Stimulated activated naive CD4-positive, alpha-beta T cell treated with Interleukin-2 at 50 U/mL for 16 hours (primary cell): ENCODE measurements at regions not wholly inside any gene's neighbourhood (a gene's known extent, or its start where the extent isn't known, plus 50 kb on each side); places are given as distances from the start of the nearest gene placed in this dataset.
"Not testable (repeated sequence)": the region's sequence is repeated elsewhere in the genome, so short reads cannot be mapped to it uniquely, and the experiment has no call there.

Experiments
- DNase-seq: peaks from one replicate; lab custom pipeline; 2025; lab: John Stamatoyannopoulos, UW

DNA sequence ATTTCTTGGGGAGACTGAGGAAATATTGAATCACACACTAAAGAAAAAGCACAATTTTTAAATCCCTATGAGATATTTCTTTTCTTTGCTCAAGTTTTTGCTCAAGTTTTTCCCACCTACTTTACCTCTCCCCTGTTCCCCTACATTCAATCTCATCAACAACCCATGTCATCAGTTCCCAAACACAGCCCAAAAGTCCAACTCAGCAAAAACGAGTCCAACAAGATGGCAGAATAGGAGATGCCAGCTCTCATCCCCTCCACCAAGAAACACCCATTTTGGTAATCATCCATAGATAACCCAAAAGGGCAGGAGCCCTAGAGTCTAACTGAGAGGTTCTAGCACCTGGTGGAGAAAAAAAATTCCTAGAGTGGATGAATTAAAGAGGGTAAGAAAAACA, 152.5 kb upstream of the GHITM start:
- DNase-seq: no peak

DNA sequence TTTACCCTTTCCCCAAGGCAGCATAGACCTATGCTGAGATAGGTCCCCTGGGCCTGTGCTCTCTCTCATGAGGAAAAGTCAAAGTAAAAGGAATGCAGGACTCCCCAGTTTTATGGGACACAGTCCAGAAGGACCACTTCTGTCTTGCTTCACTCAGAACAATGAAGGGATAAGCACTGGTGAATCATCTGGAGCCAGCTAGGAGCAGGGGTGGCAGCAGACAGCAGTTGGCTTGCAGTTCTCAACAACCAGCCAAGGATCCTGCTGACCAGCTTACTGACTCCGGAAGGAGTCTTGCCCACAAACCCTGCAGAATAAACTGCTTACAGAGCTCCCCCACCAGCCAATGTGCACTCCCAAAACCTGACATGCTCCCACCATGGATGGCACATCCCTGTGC, 152.1 kb upstream of the GHITM start:
- DNase-seq: no peak

GRCh38 chr10:83988435-83988834, 150.9 kb upstream of the GHITM start:
- DNase-seq: no peak

GRCh38 chr10:83990126-83990525, 149.2 kb upstream of the GHITM start:
- DNase-seq: no peak

GRCh38 chr10:83991986-83992753, 147.1 kb upstream of the GHITM start:
- DNase-seq: no peak

- no peak for DNase-seq
Observed at GRCh38 chr10:83994325-83994724, 145.0 kb upstream of the GHITM start.

- DNase-seq: no peak
Observed at GRCh38 chr10:83995738-83996331, 143.5 kb upstream of the GHITM start.

DNA sequence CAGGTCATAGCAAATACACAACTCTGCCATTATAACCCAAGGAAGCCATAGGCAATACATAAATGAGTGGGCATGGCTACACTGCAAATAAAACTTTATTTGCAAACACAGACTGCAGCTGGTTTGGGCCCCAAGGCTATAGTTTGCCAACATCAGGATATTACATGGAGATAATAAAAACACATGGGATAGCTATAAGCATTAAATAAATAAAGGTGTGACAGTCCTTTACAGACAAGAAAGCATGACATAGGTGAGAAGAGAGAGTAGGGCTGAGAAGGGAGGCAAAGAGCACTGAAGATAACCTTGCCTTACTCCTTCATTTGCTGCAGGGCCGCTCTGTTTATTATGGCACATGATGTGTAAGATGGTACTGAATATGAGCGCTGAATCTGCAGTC, 135.1 kb upstream of the GHITM start:
- no peak for DNase-seq

DNA sequence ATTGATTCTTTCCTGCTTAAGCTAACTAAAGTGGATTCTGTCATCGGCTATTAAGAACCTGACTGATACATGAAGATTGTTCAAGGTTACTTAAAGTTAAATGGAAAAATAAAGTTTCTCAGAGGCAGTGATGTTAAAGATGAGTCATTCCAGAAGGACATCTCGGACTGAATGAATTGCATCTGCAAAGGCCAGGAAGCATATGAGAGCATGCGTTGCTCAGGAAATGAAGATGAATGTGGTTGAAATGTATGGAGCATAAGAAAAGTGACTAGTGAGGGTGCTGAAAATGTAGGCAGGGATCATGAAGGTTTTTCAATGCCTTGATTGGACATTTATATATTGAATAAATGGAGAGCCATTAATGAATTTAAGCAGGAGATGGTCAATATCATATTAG, 133.9 kb upstream of the GHITM start:
- no peak for DNase-seq

DNA sequence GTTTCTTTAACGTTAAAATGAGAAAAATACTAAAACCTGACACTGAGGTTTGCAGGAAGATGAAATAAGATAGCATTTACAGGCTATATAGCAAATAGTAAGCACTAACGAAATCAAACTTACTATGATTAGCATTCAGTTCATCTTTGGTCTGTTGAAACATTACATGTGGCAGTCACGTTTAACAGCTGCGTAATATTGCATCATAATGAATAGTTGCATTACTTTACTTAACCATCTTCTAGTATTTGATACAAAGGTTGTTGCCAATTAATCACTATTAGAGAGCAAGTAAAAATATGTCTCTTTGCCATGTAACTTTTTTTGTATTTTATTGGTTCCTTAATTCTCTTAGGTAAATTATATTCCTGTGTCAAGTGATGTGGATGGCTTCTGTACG, 131.8 kb upstream of the GHITM start:
- no peak for DNase-seq

DNA sequence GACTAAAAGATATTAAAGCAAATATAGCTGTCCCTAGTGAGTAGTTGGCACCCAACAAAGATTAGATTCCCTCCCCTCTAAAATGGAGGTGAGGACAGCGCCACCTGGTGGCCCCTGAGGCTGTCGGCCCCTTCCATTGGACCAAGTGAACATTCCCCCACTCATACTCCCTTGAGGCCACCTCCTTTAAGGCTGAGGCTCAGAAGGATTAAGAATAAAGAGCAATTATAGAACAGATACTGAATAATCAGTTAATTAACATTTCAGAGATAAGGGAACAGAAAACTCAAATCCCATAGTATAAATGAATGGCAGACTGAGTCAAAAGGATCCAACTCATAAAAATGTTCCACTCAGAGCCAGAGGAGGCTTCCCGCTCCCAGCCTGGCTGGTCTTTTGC, 130.4 kb upstream of the GHITM start:
- DNase-seq: no peak

GRCh38 chr10:84012431-84012830, 126.9 kb upstream of the GHITM start:
- no peak for DNase-seq

- DNase-seq: no peak
Observed at GRCh38 chr10:84012831-84013458, 126.4 kb upstream of the GHITM start.

DNA sequence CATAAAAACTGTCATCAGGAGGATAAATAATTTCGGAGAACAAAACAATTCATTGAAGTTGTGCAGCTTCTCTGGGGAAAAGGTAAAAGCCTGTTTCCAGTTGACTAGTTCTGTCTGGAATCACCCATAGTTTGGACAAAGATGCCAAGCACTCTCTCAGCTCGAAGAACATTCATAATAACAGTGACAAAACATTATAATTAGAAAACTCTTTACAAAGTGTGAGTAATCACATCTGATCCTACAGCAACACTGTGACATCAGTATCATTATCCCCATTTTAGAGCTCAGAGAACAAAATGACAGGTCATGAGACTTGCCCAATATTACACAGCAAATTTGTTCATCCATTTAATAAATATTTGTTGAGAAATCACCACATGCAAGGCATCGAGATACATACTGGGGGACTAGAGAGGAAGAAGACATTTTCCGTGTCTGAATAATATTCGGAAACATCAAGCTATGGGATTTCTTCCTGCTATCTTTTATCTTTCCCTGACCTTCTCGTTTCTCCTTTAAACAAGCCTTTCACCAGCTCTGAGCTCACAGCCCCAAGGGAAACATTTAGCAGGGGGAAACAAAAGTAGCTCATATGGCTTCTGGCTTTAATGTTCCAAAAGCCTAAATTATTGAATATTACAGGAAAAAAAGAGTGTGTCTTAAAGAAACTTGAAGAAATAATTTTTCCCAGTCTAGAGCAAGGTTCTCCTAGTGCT, 123.3 kb upstream of the GHITM start:
- DNase-seq: no peak

GRCh38 chr10:84018826-84019225, 120.5 kb upstream of the GHITM start:
- no peak for DNase-seq

- not testable (repeated sequence) for DNase-seq
Observed at GRCh38 chr10:84019854-84020458, 119.4 kb upstream of the GHITM start.

DNA sequence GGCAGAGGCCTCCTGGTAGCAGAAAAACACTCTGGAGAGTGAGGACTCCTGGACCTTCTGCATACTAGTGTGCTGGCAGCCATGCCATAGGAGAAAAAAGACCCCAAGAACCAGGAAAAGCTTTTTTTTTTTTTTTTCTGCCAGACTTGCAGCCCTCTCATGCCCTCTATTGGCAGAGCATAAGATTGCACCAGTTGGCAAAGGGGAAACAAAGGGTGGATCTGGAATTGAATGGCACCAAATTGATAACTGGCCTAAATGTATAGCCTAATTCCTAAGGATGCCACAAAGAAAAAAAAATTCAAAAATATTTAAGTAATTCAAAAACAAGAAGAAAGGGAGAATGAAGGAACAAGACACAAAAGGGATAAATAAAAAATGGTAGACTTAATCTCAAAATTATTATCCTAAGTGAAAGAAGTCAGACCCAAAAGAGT, 112.5 kb upstream of the GHITM start:
- DNase-seq: no peak

DNA sequence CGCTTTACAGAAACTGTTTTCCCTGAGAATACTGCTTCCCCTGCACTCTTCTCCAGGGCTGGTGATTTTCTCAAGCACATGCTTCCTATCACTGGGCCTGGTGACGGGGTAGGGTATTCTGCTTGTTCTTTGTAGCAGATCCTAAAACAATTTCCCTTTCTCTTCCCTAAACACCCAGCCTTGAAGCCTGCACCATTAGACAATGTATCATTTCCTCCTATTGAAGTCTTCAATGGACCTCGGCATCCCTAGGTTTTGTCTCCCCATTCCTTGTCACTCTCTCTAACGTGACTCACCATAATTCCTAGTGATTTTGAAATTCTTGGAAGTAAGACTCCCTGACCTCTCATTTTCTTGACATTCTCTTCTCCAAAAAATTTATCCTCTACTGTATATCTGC, 109.5 kb upstream of the GHITM start:
- no peak for DNase-seq

DNA sequence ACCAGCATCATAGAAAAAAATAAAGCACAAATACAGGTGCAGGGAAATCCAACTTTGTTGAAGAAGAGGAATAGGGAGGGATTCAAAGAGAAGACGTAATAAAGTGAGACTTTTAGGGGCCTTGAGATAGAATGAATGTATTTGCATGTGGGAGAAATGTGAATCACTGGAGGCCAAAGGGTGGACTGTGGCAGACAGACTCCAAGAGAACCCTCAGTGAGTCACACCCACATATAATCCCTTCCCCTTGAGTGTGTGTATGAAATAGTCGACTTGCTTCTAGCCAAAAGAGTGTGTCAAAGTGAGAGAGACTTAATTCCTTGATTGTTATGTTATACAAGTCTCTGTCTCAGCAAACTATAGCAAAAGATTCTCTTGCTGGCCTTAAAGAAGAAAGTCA, 101.3 kb upstream of the GHITM start:
- no peak for DNase-seq

DNA sequence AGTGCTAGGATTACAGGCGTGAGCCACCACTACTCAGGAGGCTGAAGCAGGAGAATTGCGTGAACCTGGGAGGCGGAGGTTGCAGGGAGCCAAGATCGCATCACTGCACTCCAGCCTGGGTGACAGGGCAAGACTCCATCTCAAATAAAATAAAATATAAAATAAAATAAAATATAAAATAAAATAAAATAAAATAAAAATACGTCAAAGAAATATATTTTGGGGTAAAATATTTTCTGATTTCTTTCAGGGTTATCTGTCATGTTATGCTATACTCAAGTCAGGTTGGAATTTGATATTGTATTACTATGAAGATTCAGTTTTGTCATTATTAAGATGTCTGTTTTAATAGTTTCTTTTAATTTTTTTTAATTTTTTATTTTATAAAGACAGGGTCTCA, 99.4 kb upstream of the GHITM start:
- DNase-seq: no peak

DNA sequence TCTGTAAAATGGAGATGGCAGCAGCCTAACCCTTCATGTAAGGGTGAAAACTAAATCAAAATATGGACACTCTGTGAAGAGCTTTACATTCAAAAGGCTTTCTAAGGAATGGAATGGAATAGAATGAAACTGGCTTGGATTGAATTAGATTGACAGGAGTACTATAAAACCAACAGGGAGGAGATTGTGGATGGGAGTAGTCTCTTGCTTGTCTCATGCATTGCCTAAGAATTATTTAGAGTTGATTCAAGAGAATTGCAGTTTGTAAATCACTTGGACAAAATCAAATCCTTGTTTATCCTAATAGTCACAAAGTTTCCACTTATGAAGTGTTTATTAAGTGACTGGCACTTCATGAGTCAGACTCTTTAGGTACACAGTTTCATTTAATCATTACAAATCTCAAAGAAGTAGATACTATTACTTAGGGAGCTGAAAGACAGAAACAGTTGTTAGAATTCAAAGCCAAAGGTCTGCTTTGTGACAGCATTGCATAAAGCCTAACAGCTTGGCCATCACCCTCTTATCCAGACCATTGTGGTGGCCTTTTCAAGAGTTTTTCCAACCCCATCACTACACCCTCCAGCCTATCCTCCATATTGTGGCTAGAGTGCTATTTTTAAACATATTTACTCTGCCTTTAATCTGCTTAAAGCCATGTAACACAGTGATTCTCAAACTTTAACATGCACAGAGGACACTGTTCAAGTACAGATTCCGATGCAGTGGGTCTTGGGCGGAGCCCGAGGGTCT, 91.9 kb upstream of the GHITM start:
- DNase-seq: no peak

GRCh38 chr10:84049645-84050011, 89.7 kb upstream of the GHITM start:
- no peak for DNase-seq
